ENCODE measurements at regions not wholly inside any gene's neighbourhood (a gene's known extent, or its start where the extent isn't known, plus 50 kb on each side); places are given as distances from the start of the nearest gene placed in this dataset.
"Not testable (repeated sequence)": the region's sequence is repeated elsewhere in the genome, so short reads cannot be mapped to it uniquely, and the experiment has no call there.

DNA sequence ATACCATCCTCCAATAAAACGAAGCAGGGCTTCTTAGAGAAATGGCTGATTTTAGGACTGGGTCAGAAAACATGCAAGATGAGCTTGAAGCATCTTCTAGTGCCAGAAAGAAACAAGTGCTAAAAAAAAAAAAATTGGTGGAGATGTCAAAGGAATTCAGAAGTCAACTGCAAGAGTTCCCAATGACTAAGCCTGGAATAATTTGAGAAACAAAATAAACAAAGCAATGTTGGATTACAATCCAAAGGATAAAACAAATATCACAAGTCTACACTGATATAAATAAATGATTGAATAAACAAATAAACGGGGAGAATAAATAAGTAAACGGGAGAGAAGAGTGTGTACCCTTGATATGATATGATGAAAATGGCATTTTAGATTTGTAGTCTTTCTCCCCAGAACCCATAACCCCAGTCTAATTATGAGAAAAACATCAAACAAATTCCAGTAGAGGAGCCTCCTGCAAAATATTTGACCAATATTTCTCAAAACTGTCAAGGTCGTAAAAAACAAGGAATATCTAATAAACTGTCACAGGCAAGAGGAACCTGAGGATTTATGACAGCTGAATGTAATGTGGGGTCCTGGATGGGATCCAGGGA is 63.5 kb upstream of the CCL21 start:
- TF ChIP-seq, protein P1, sequence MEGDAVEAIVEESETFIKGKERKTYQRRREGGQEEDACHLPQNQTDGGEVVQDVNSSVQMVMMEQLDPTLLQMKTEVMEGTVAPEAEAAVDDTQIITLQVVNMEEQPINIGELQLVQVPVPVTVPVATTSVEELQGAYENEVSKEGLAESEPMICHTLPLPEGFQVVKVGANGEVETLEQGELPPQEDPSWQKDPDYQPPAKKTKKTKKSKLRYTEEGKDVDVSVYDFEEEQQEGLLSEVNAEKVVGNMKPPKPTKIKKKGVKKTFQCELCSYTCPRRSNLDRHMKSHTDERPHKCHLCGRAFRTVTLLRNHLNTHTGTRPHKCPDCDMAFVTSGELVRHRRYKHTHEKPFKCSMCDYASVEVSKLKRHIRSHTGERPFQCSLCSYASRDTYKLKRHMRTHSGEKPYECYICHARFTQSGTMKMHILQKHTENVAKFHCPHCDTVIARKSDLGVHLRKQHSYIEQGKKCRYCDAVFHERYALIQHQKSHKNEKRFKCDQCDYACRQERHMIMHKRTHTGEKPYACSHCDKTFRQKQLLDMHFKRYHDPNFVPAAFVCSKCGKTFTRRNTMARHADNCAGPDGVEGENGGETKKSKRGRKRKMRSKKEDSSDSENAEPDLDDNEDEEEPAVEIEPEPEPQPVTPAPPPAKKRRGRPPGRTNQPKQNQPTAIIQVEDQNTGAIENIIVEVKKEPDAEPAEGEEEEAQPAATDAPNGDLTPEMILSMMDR (IDR thresholded peaks at IDR 0.05; ENCODE audit: insufficient read depth, low read depth, low read length) = no peak
- peak; percentile 13 for DNase-seq (ENCODE audit: low read depth)
- no peak overlapping the region for H3K4me3 ChIP-seq (ENCODE audit: low read depth, low read length)

DNA sequence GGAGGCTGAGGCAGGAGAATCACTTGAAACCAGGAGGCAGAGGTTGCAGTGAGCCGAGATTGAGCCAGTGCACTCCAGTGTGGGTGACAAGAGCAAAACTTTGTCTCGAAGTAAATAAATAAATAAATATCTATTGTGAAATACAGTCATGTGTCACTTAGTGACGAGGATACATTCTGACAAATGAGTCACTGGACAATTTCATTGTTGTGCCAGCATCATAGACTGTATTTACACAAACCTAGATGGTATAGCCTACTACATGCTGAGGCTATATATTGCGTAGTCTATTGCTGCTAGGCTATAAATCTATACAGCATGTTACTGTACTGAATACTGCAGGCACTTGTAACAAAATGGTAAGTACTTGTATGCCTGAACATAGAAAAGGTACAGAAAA is 61.1 kb upstream of the CCL21 start:
- TF ChIP-seq, protein P1 (IDR thresholded peaks at IDR 0.05; ENCODE audit: insufficient read depth, low read depth, low read length) = no peak
- no peak overlapping the region for H3K4me3 ChIP-seq (ENCODE audit: low read depth, low read length)
- DNase-seq (ENCODE audit: low read depth) = peak; percentile 4

DNA sequence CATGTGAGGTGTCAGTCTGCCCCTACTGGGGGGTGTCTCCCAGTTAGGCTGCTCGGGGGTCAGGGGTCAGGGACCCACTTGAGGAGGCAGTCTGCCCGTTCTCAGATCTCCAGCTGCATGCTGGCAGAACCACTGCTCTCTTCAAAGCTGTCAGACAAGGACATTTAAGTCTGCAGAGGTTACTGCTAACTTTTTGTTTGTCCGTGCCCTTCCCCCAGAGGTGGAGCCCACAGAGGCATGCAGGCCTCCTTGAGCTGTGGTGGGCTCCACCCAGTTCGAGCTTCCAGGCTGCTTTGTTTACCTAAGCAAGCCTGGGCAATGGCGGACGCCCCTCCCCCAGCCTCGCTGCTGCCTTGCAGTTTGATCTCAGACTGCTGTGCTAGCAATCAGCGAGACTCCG is 57.2 kb upstream of the CCL21 start:
- not testable (repeated sequence) for DNase-seq (ENCODE audit: low read depth); H3K4me3 ChIP-seq (ENCODE audit: low read depth, low read length)

DNA sequence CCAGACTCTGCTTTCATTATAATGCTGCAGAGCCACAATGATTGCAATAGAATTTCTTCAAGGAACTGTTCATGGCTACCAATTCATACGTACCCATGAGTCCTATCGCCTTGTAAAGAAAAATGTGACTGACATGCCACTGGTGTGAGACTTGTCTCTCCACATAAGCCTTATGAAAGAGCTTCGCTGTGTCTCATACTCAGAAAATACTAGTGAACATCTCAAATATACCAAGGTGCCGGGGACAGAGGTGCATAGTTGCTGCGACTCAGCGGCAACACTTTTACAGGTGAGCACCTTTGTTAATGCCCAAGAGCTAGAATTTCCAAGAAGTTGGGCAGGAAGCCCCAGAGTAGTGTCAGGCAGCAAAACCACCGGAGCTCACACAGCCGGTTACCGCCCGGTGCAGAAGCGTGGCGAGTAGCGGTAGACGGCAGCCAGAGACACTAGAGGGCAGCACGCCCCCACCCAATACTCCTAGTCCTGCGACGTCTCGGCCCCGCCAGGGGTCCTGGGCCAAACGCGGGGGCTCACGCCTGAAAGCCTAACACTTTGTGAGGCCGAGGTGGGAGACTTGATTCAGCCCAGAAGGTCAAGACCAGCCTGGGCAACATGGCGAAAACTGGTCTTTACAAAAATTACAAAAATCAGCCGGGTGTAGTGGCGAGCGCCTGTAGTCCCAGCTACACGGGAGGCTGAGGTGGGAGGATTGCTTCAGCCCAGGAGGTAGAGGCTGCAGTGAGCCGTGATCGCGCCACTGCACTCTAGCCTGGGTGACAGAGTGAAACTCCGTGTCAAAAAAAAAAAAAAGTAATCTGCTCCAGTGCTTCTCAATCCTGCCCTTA is 50.5 kb upstream of the CCL21 start:
- DNase-seq (ENCODE audit: low read depth) = peak; percentile 18
- TF ChIP-seq, protein P1 (IDR thresholded peaks at IDR 0.05; ENCODE audit: insufficient read depth, low read depth, low read length) = peak; percentile 73
- H3K4me3 ChIP-seq (ENCODE audit: low read depth, low read length) = not testable (repeated sequence)
